Smooth muscle cell (in vitro differentiated cells): ENCODE measurements at regions not wholly inside any gene's neighbourhood (a gene's known extent, or its start where the extent isn't known, plus 50 kb on each side); places are given as distances from the start of the nearest gene placed in this dataset.
"Not testable (repeated sequence)": the region's sequence is repeated elsewhere in the genome, so short reads cannot be mapped to it uniquely, and the experiment has no call there.

ENCODE experiments used
- DNase-seq: peaks from one replicate; lab custom pipeline; 2025; ENCODE audit not compliant: unreplicated experiment; lab: John Stamatoyannopoulos, UW
- H2AFZ ChIP-seq: fragments of 200-600 bp; sonication (generic); 2 replicates; pipeline ENCODE4 v1.6.0; 2016; ENCODE audit warnings: antibody characterized with exemption, low read depth, mild to moderate bottlenecking
- H3F3A ChIP-seq: fragments of 200-600 bp; sonication (generic); 2 replicates; pipeline ENCODE4 v1.6.0; 2017; ENCODE audit warnings: antibody characterized with exemption, low read depth
- H3K27ac ChIP-seq: fragments of 200-600 bp; sonication (generic); 2 replicates; pipeline ENCODE4 v1.5.1; 2016; ENCODE audit warnings: low read depth, mild to moderate bottlenecking
- H3K27me3 ChIP-seq: fragments of 200-600 bp; sonication (generic); 2 replicates; pipeline ENCODE4 v1.6.1; 2016; ENCODE audit warnings: low read depth, mild to moderate bottlenecking
- H3K36me3 ChIP-seq: fragments of 200-600 bp; sonication (generic); 2 replicates; pipeline ENCODE4 v1.5.1; 2016; ENCODE audit warnings: low read depth
- H3K4me1 ChIP-seq: fragments of 200-600 bp; sonication (generic); 2 replicates; pipeline ENCODE4 v1.5.1; 2016; ENCODE audit warnings: low read depth
- H3K4me2 ChIP-seq: fragments of 200-600 bp; sonication (generic); 2 replicates; pipeline ENCODE4 v1.6.0; 2016; ENCODE audit warnings: mild to moderate bottlenecking
- H3K4me3 ChIP-seq: fragments of 200-600 bp; sonication (generic); 2 replicates; pipeline ENCODE4 v1.5.1; 2016; ENCODE audit warnings: mild to moderate bottlenecking
- H3K79me2 ChIP-seq: fragments of 200-600 bp; sonication (generic); 2 replicates; pipeline ENCODE4 v1.6.0; 2016; ENCODE audit warnings: low read depth, mild to moderate bottlenecking
- H3K9ac ChIP-seq: fragments of 200-600 bp; sonication (generic); 2 replicates; pipeline ENCODE4 v1.6.0; 2016; ENCODE audit warnings: low read depth
- H3K9me3 ChIP-seq: fragments of 200-600 bp; sonication (generic); replicated peaks from 2 replicates; pipeline ENCODE4 v1.5.1; 2016; ENCODE audit warnings: low read depth
- H4K20me1 ChIP-seq: fragments of 200-600 bp; sonication (generic); 2 replicates; pipeline ENCODE4 v1.6.0; 2016; ENCODE audit warnings: low read depth
- WGBS: methylation state at CpG from one replicate; pipeline ENCODE4 v1.1.7; 2016; ENCODE audit warnings: low lambda C conversion rate; 5-methylcytosine and 5-hydroxymethylcytosine counted together
- TF ChIP-seq, protein P1 (sequence below): fragments of 200-600 bp; sonication (generic); IDR thresholded peaks from 2 replicates; pipeline ENCODE4 v1.5.1; 2017; ENCODE audit warnings: borderline replicate concordance, mild to moderate bottlenecking, antibody characterized with exemption; ENCODE audit not compliant: insufficient read depth, poor library complexity, severe bottlenecking

- Histone ChIP-seq H4K20me1 (no peaks in the 10 kb centered on the region), H3K9me3 (no peaks in the 10 kb centered on the region), H3F3A (no peaks in the 10 kb centered on the region), H3K27me3 (no peaks in the 10 kb centered on the region), H3K4me2 (no peak overlapping the region), H2AFZ (no peak overlapping the region), H3K79me2 (no peaks in the 10 kb centered on the region), H3K4me1 (no peaks in the 10 kb centered on the region), H3K4me3 (no peak overlapping the region), H3K36me3 (no peaks in the 10 kb centered on the region), H3K9ac (no peak overlapping the region), H3K27ac (no peak overlapping the region)
- TF ChIP-seq, protein P1, sequence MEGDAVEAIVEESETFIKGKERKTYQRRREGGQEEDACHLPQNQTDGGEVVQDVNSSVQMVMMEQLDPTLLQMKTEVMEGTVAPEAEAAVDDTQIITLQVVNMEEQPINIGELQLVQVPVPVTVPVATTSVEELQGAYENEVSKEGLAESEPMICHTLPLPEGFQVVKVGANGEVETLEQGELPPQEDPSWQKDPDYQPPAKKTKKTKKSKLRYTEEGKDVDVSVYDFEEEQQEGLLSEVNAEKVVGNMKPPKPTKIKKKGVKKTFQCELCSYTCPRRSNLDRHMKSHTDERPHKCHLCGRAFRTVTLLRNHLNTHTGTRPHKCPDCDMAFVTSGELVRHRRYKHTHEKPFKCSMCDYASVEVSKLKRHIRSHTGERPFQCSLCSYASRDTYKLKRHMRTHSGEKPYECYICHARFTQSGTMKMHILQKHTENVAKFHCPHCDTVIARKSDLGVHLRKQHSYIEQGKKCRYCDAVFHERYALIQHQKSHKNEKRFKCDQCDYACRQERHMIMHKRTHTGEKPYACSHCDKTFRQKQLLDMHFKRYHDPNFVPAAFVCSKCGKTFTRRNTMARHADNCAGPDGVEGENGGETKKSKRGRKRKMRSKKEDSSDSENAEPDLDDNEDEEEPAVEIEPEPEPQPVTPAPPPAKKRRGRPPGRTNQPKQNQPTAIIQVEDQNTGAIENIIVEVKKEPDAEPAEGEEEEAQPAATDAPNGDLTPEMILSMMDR = no peak
- no peak for DNase-seq
- WGBS = 93% methylated on average over 3 of the region's 3 CpGs
Measured at GRCh38 chr6:81120280-81120679, 632.2 kb downstream of the TENT5A start.

DNA sequence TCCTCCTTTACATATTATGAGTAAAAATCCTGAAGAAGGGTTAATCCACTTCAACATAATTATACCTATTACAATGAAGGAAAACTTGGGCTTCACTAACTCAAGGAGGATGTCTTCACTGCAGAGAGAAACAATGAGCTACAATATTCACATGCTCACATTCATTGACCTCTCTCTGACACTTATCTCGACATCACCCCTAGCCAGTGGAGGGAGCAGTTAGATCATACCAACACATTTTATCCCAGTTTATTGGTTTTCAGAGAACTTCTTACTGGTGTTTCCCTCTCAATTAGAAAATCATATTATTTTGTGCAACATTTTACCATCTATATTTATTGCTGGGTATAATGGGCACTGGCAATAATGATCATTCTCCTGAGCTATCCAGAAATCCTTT is 646.5 kb downstream of the TENT5A start:
- H3F3A ChIP-seq = no peaks in the 10 kb centered on the region
- no peak overlapping the region for H3K4me2 ChIP-seq
- WGBS = 78% methylated on average over 1 of the region's 1 CpG
- H3K9ac ChIP-seq = no peak overlapping the region
- no peak for DNase-seq
- H3K4me3 ChIP-seq = no peak overlapping the region
- H3K36me3 ChIP-seq = no peaks in the 10 kb centered on the region
- no peaks in the 10 kb centered on the region for H3K79me2 ChIP-seq
- no peaks in the 10 kb centered on the region for H3K4me1 ChIP-seq
- H3K27me3 ChIP-seq = no peaks in the 10 kb centered on the region
- H2AFZ ChIP-seq = no peak overlapping the region
- H3K9me3 ChIP-seq = peaks cover 2% of the 10 kb centered on the region
- no peak overlapping the region for H3K27ac ChIP-seq
- TF ChIP-seq, protein P1 = no peak
- H4K20me1 ChIP-seq = no peaks in the 10 kb centered on the region

DNA sequence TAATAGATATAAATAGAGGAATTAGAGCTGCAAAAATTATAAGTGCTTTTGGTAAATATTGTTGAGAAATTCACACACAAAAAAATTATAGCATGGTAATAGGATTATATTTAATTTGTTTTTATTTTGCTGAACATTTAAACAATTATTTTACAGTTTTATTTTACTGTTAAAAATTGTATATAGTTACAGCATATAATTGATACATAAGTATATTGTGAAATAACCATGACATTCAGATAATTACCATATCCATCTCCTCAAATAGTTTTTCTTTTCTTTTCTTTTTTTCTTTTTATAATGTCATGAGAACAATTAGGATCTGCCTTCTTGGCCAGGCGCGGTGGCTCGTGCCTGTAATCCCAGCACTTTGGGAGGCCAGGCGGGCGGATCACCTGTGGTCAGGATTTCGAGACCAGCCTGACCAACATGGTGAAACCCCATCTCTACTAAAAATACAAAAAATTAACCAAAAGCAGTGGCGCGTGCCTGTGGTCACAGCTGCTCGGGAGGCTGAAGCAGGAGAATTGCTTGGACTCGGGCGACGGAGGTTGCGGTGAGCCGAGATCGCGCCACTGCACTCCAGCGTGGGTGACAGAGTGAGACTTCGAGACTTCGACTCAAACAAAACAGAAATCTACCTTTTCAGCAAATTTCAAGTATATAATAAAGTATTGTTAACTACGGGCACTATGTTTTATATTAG is 654.2 kb downstream of the TENT5A start:
- H2AFZ ChIP-seq = no peak overlapping the region
- 92% methylated on average over 20 of the region's 20 CpGs for WGBS

DNA sequence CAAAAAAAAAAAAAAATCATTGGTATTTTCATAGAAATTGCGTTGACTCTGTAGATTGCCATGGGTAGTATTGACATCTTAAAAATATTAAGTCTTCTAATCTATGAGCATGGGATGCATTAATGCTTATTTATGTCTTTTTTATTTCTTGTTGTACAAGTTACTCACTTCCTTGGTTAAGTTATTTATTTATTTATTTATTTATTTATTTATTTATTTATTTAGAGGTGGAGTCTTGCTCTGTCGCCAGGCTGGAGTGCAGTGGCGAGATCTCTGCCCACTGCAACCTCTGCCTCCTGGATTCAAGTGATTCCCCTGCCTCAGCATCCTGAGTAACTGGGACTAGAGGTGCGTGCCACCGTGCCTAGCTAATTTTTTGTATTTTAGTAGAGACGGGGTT is 656.0 kb downstream of the TENT5A start:
- H4K20me1 ChIP-seq, H2AFZ ChIP-seq, H3K9ac ChIP-seq, H3K27ac ChIP-seq, H3K4me3 ChIP-seq, DNase-seq, H3K79me2 ChIP-seq, H3K36me3 ChIP-seq, H3F3A ChIP-seq, H3K4me1 ChIP-seq, H3K9me3 ChIP-seq, H3K4me2 ChIP-seq, H3K27me3 ChIP-seq: not testable (repeated sequence)
- 80% methylated on average over 6 of the region's 6 CpGs for WGBS

More for the DNA sequence above, 654.2 kb downstream of the TENT5A start:
- Histone ChIP-seq H3K4me1 (no peaks in the 10 kb centered on the region), H3K79me2 (no peaks in the 10 kb centered on the region), H3K9me3 (peaks cover 5% of the 10 kb centered on the region), H3K4me2 (no peak overlapping the region), H3K27me3 (no peaks in the 10 kb centered on the region), H3K9ac (no peak overlapping the region), H3K4me3 (no peak overlapping the region), H4K20me1 (no peaks in the 10 kb centered on the region), H3F3A (no peaks in the 10 kb centered on the region), H3K36me3 (no peaks in the 10 kb centered on the region), H3K27ac (no peak overlapping the region)
- TF ChIP-seq, protein P1 = no peak
- DNase-seq = no peak
